HAP-1 (cell line): ENCODE measurements at regions not wholly inside any gene's neighbourhood (a gene's known extent, or its start where the extent isn't known, plus 50 kb on each side); places are given as distances from the start of the nearest gene placed in this dataset.

Source experiments
- DNase-seq, 2 experiments: peaks; one replicate each; pipeline ENCODE4 v3.0.0-alpha.2; 2016 to 2020; ENCODE audit warnings: low spot score in 2 of 2
- H3K27me3 ChIP-seq: fragments of 250-450 bp; sonication (Bioruptor Pico); 2 replicates; pipeline ENCODE4 v1.5.1; 2020; ENCODE audit warnings: low read depth, mild to moderate bottlenecking, moderate library complexity
- H3K36me3 ChIP-seq: fragments of 250-450 bp; sonication (Bioruptor Pico); replicated peaks from 2 replicates; pipeline ENCODE4 v1.5.1; 2020; ENCODE audit warnings: mild to moderate bottlenecking
- H3K4me1 ChIP-seq: fragments of 250-450 bp; sonication (Bioruptor Pico); 2 replicates; pipeline ENCODE4 v1.5.1; 2020; ENCODE audit warnings: mild to moderate bottlenecking
- H3K4me3 ChIP-seq: fragments of 250-450 bp; sonication (Bioruptor Pico); 2 replicates; pipeline ENCODE4 v1.5.1; 2020; ENCODE audit warnings: mild to moderate bottlenecking, moderate library complexity
- H3K9me3 ChIP-seq: fragments of 250-450 bp; sonication (Bioruptor Pico); 2 replicates; pipeline ENCODE4 v1.5.1; 2020; ENCODE audit warnings: mild to moderate bottlenecking, moderate library complexity
- in situ Hi-C: fragments of 300-500 bp; cut with MboI; formaldehyde crosslinking; loops from 3 replicates; pipeline ENCODE4 v1.14.3; 2020; ENCODE audit warnings: low sequenced_read_pairs, inconsistent platforms, mixed read lengths

- Histone ChIP-seq H3K9me3 (no peaks in the 10 kb centered on the region; the same call in 1 of the 2 replicates), H3K4me1 (no peaks in the 10 kb centered on the region), H3K4me3 (no peak overlapping the region), H3K27me3 (no peaks in the 10 kb centered on the region), H3K36me3 (no peaks in the 10 kb centered on the region)
- no peak for DNase-seq
- in situ Hi-C loops: no loop called here
These were observed 121.6 kb downstream of the MSTN start for GRCh38 chr2:189940913-189941312.

DNA sequence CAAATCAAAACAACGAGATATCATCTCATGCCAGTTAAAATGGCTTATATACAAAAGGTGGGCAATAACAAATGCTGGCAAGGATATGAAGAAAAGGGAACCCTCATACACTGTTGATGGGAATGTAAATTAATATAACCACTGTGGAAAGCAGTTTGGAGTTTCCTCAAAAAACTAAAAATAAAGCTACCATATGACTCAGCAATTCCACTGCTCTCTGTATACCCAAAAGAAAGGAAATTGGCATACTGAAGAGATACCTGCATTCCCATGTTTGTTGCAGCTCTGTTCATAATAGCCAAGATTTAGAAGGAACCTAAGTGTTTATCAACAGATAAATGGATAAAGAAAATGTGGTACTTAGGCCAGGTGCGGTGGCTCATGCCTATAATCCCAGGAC lies 124.8 kb downstream of the MSTN start:
- in situ Hi-C loops: no loop called here
- H3K27me3 ChIP-seq: no peaks in the 10 kb centered on the region
- no peaks in the 10 kb centered on the region for H3K4me1 ChIP-seq
- no peaks in the 10 kb centered on the region for H3K36me3 ChIP-seq
- no peak overlapping the region for H3K4me3 ChIP-seq
- H3K9me3 ChIP-seq: no peaks in the 10 kb centered on the region
- DNase-seq: no peak

DNA sequence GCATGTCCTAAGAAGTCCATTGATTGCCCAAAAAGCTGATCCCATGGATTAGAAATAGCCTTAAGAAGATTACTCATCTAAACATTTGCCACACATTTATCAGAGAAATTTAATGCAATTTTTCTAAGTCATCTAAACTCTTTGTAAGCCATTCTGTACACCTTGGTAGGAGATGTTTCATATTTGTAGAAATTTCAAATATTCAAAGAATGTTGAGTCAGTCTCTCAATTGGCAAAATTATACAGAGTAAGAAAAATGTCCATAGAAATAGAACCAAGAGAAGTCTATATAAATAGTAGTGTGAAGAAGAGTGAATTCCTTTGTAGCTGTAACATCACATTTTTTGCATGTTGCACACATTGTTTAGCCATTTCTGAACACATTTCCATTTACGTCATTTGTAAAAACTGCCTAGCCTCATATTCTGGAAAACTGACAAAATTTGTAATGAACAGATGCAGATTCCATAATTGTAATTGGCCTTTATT lies 128.6 kb downstream of the MSTN start:
- no peaks in the 10 kb centered on the region for H3K36me3 ChIP-seq
- H3K4me1 ChIP-seq: no peaks in the 10 kb centered on the region
- DNase-seq: no peak
- H3K9me3 ChIP-seq: no peaks in the 10 kb centered on the region
- H3K27me3 ChIP-seq: no peaks in the 10 kb centered on the region
- no peak overlapping the region for H3K4me3 ChIP-seq
- in situ Hi-C loops: no loop called here

GRCh38 chr2:189933041-189933440 lies 129.5 kb downstream of the MSTN start:
- in situ Hi-C loops: no loop called here
- Histone ChIP-seq H3K9me3 (no peaks in the 10 kb centered on the region), H3K36me3 (no peaks in the 10 kb centered on the region), H3K4me3 (no peak overlapping the region), H3K4me1 (no peaks in the 10 kb centered on the region), H3K27me3 (no peaks in the 10 kb centered on the region)
- no peak for DNase-seq

DNA sequence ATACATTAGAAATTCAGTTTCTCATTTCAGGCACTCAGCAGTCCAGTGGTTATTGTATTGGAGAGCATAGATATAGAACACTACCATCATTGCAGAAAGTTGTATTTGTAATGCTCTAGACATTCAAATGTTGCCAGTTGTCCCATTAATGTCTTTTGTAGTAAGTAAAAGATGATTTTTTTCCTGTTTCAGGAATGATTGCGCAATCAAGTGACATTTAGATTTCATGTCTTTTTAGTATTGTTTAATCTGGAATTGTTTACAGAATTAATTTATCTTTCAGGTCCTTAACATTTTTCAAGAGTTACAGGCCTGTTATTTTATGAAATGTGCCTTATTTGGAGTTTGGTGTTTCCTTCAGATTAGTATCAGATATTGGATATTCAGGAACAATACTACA lies 134.7 kb downstream of the MSTN start:
- no peaks in the 10 kb centered on the region for H3K9me3 ChIP-seq
- H3K36me3 ChIP-seq: no peaks in the 10 kb centered on the region
- H3K4me3 ChIP-seq: no peak overlapping the region
- DNase-seq: no peak
- in situ Hi-C loops: no loop called here
- no peaks in the 10 kb centered on the region for H3K4me1 ChIP-seq
- H3K27me3 ChIP-seq: no peaks in the 10 kb centered on the region
